Naive thymus-derived CD4-positive, alpha-beta T cell (primary cell): ENCODE measurements at regions not wholly inside any gene's neighbourhood (a gene's known extent, or its start where the extent isn't known, plus 50 kb on each side); places are given as distances from the start of the nearest gene placed in this dataset.

Experiments used
- ATAC-seq: fragments of 150-1000 bp; cut with Tn5 transposase; 2 replicates; pipeline ENCODE4 v1.10.0; 2021; ENCODE audit warnings: mild to moderate bottlenecking, moderate library complexity
- CTCF ChIA-PET: fragments of 350-600 bp; sonication (Branson Sonifier 250); formaldehyde crosslinking; loops from one replicate; lab custom pipeline; 2021; ENCODE audit warnings: antibody characterized with exemption; lab: Charles Lee
- POLR2A ChIA-PET: fragments of 350-600 bp; sonication (Branson Sonifier 250); formaldehyde crosslinking; loops from one replicate; lab custom pipeline; 2021; ENCODE audit warnings: antibody characterized with exemption, inconsistent platforms; lab: Charles Lee
- DNase-seq, 9 donors: peaks; one replicate each; pipeline versions ENCODE4 v3.0.0 to v3.0.0-alpha.2; 2020 to 2022; ENCODE audit warnings: mixed read lengths in 1 of 9
- H3K27ac ChIP-seq: one replicate; pipeline ENCODE4 v1.7.0; 2013; ENCODE audit warnings: mild to moderate bottlenecking, low read depth, low read length, moderate library complexity
- H3K27me3 ChIP-seq, 2 donors: one replicate each; pipeline ENCODE4 v1.7.0; 2013; ENCODE audit warnings: low read length in 2 of 2, mild to moderate bottlenecking in 2 of 2, moderate library complexity in 2 of 2; ENCODE audit not compliant: control insufficient read depth in 2 of 2, insufficient read depth in 2 of 2
- H3K36me3 ChIP-seq, 3 experiments: 1 replicate in 2 of 3; 2 replicates in 1 of 3; pipeline ENCODE4 v1.7.0; 2013; ENCODE audit warnings: low read length in 3 of 3, mild to moderate bottlenecking in 3 of 3, moderate library complexity in 1 of 3; ENCODE audit not compliant: insufficient read depth in 3 of 3, control insufficient read depth in 2 of 3
- H3K4me1 ChIP-seq, 2 donors: one replicate each; pipeline ENCODE4 v1.7.0; 2013; ENCODE audit warnings: low read length in 2 of 2, mild to moderate bottlenecking in 2 of 2, moderate library complexity in 1 of 2; ENCODE audit not compliant: control insufficient read depth in 2 of 2, insufficient read depth in 2 of 2
- H3K4me3 ChIP-seq: 2 replicates; pipeline ENCODE4 v1.7.0; 2013; ENCODE audit warnings: mild to moderate bottlenecking, low read length
- H3K9me3 ChIP-seq, 3 experiments: 1 replicate in 2 of 3; 2 replicates in 1 of 3; pipeline ENCODE4 v1.7.0; 2013; ENCODE audit warnings: low read length in 3 of 3; ENCODE audit not compliant: control insufficient read depth in 2 of 3
- H3K27ac Mint-ChIP-seq, 9 donors: one replicate each; pipeline ENCODE4 v1.8.0; 2020 to 2022; ENCODE audit warnings: mixed read lengths in 9 of 9, mild to moderate bottlenecking in 8 of 9, moderate library complexity in 5 of 9, inconsistent platforms in 2 of 9
- H3K27me3 Mint-ChIP-seq, 5 donors: one replicate each; pipeline ENCODE4 v1.8.0; 2021 to 2022; ENCODE audit warnings: mixed read lengths in 5 of 5, mild to moderate bottlenecking in 1 of 5
- H3K36me3 Mint-ChIP-seq, 5 donors: one replicate each; pipeline ENCODE4 v1.8.0; 2020 to 2022; ENCODE audit warnings: mixed read lengths in 5 of 5, mild to moderate bottlenecking in 3 of 5, inconsistent platforms in 1 of 5
- H3K4me1 Mint-ChIP-seq, 7 donors: one replicate each; pipeline ENCODE4 v1.8.0; 2020 to 2022; ENCODE audit warnings: mixed read lengths in 7 of 7, mild to moderate bottlenecking in 3 of 7, inconsistent platforms in 1 of 7
- H3K4me3 Mint-ChIP-seq, 10 donors: one replicate each; pipeline ENCODE4 v1.8.0; 2020 to 2022; ENCODE audit warnings: mild to moderate bottlenecking in 10 of 10, mixed read lengths in 10 of 10, moderate library complexity in 6 of 10, inconsistent platforms in 2 of 10
- H3K9me3 Mint-ChIP-seq, 11 donors: one replicate each; pipeline ENCODE4 v1.8.0; 2020 to 2022; ENCODE audit warnings: mixed read lengths in 11 of 11, mild to moderate bottlenecking in 4 of 11, inconsistent platforms in 1 of 11, moderate library complexity in 1 of 11
- intact Hi-C, 2 donors: fragments of 100-400 bp; cut with micrococcal nuclease; formaldehyde crosslinking; loops; one replicate each; pipeline ENCODE4 v1.15.1; 2023

GRCh38 chr9:1253064-1253979 is 203.2 kb downstream of the DMRT2 start:
- Histone ChIP-seq H3K27ac (no peak overlapping the region), H3K4me3 (no peak overlapping the region), H3K9me3 (no peaks in the 10 kb centered on the region), H3K4me1 (no peaks in the 10 kb centered on the region), H3K27me3 (no peaks in the 10 kb centered on the region), H3K36me3 (no peaks in the 10 kb centered on the region)
- no peak overlapping the region for H3K27ac Mint-ChIP-seq
- intact Hi-C loops = no loop called here
- H3K9me3 Mint-ChIP-seq = no peaks in the 10 kb centered on the region
- H3K36me3 Mint-ChIP-seq = no peaks in the 10 kb centered on the region
- DNase-seq (no peak), ATAC-seq (no peak)
- POLR2A ChIA-PET = no interaction called here
- CTCF ChIA-PET = no interaction called here
- H3K4me3 Mint-ChIP-seq = no peak overlapping the region
- H3K27me3 Mint-ChIP-seq = peaks cover 0 to 10% (median 4%) of the 10 kb centered on the region in 5 donors
- H3K4me1 Mint-ChIP-seq = no peaks in the 10 kb centered on the region

- H3K4me1 ChIP-seq = no peaks in the 10 kb centered on the region
- Mint-ChIP-seq H3K27ac (no peak overlapping the region), H3K4me3 (no peak overlapping the region), H3K9me3 (no peaks in the 10 kb centered on the region), H3K36me3 (no peaks in the 10 kb centered on the region), H3K4me1 (no peaks in the 10 kb centered on the region), H3K27me3 (peaks cover 0 to 10% (median 4%) of the 10 kb centered on the region in 5 donors)
- no peak overlapping the region for H3K27ac ChIP-seq
- no peaks in the 10 kb centered on the region for H3K27me3 ChIP-seq
- ATAC-seq = no peak
- no peaks in the 10 kb centered on the region for H3K9me3 ChIP-seq
- no peak for DNase-seq
- POLR2A ChIA-PET = no interaction called here
- no peak overlapping the region for H3K4me3 ChIP-seq
- CTCF ChIA-PET = no interaction called here
- intact Hi-C loops = no loop called here
- no peaks in the 10 kb centered on the region for H3K36me3 ChIP-seq
Measured at GRCh38 chr9:1254071-1254470, 203.9 kb downstream of the DMRT2 start.

GRCh38 chr9:1256178-1256577 is 206.0 kb downstream of the DMRT2 start:
- POLR2A ChIA-PET = no interaction called here

GRCh38 chr9:1261266-1261665 is 211.1 kb downstream of the DMRT2 start:
- DNase-seq (no peak), ATAC-seq (no peak)
- Mint-ChIP-seq H3K27me3 (peaks cover 0 to 5% (median 0%) of the 10 kb centered on the region in 5 donors), H3K4me1 (no peaks in the 10 kb centered on the region), H3K36me3 (no peaks in the 10 kb centered on the region), H3K27ac (no peak overlapping the region), H3K4me3 (no peak overlapping the region), H3K9me3 (peaks cover 0 to 2% (median 0%) of the 10 kb centered on the region in 11 donors)
- intact Hi-C loops = no loop called here
- POLR2A ChIA-PET = no interaction called here
- H3K4me1 ChIP-seq = no peaks in the 10 kb centered on the region
- no peak overlapping the region for H3K27ac ChIP-seq
- no peaks in the 10 kb centered on the region for H3K27me3 ChIP-seq
- no peak overlapping the region for H3K4me3 ChIP-seq
- no peaks in the 10 kb centered on the region for H3K9me3 ChIP-seq
- no peaks in the 10 kb centered on the region for H3K36me3 ChIP-seq
- CTCF ChIA-PET = no interaction called here

More at GRCh38 chr9:1256178-1256577, 206.0 kb downstream of the DMRT2 start:
- Histone ChIP-seq H3K27ac (no peak overlapping the region), H3K36me3 (no peaks in the 10 kb centered on the region), H3K4me1 (no peaks in the 10 kb centered on the region), H3K27me3 (no peaks in the 10 kb centered on the region), H3K9me3 (no peaks in the 10 kb centered on the region), H3K4me3 (no peak overlapping the region)
- Mint-ChIP-seq H3K36me3 (no peaks in the 10 kb centered on the region), H3K4me1 (no peaks in the 10 kb centered on the region), H3K27ac (no peak overlapping the region), H3K27me3 (peaks cover 0 to 10% (median 4%) of the 10 kb centered on the region in 5 donors), H3K4me3 (no peak overlapping the region), H3K9me3 (peaks cover 0 to 2% (median 0%) of the 10 kb centered on the region in 11 donors)
- CTCF ChIA-PET = no interaction called here
- DNase-seq = no peak
- intact Hi-C loops = no loop called here
- ATAC-seq = no peak

GRCh38 chr9:1261879-1262766 is 212.0 kb downstream of the DMRT2 start:
- Histone ChIP-seq H3K27ac (no peak overlapping the region), H3K27me3 (no peaks in the 10 kb centered on the region), H3K4me1 (no peaks in the 10 kb centered on the region), H3K36me3 (no peaks in the 10 kb centered on the region), H3K9me3 (no peaks in the 10 kb centered on the region), H3K4me3 (no peak overlapping the region)
- Mint-ChIP-seq H3K27ac (no peak overlapping the region), H3K27me3 (peaks cover 0 to 4% (median 0%) of the 10 kb centered on the region in 5 donors), H3K4me3 (no peak overlapping the region), H3K36me3 (no peaks in the 10 kb centered on the region), H3K4me1 (no peaks in the 10 kb centered on the region), H3K9me3 (peaks cover 0 to 4% (median 0%) of the 10 kb centered on the region in 11 donors)
- no peak for DNase-seq
- intact Hi-C loops = no loop called here
- no peak for ATAC-seq
- ChIA-PET POLR2A (no interaction called here), CTCF (no interaction called here)

- Mint-ChIP-seq H3K4me1 (peaks cover 0 to 1% (median 0%) of the 10 kb centered on the region in 7 donors), H3K27ac (no peak overlapping the region), H3K4me3 (no peak overlapping the region), H3K9me3 (peaks cover 0 to 4% (median 0%) of the 10 kb centered on the region in 11 donors), H3K27me3 (peaks cover 0 to 5% (median 3%) of the 10 kb centered on the region in 5 donors), H3K36me3 (no peaks in the 10 kb centered on the region)
- Histone ChIP-seq H3K9me3 (no peaks in the 10 kb centered on the region), H3K27ac (no peak overlapping the region), H3K4me3 (no peak overlapping the region), H3K4me1 (no peaks in the 10 kb centered on the region), H3K27me3 (no peaks in the 10 kb centered on the region), H3K36me3 (no peaks in the 10 kb centered on the region)
- intact Hi-C loops = no loop called here
- ChIA-PET POLR2A (no interaction called here), CTCF (no interaction called here)
- DNase-seq (no peak), ATAC-seq (no peak)
Measured at GRCh38 chr9:1267141-1267570, 217.0 kb downstream of the DMRT2 start.
